ENCODE measurements at regions not wholly inside any gene's neighbourhood (a gene's known extent, or its start where the extent isn't known, plus 50 kb on each side); places are given as distances from the start of the nearest gene placed in this dataset.

GRCh38 chr12:74719447-74719846 is 181.8 kb downstream of the ATXN7L3B start:
- H3K9ac ChIP-seq (ENCODE audit: insufficient read length) = no peak overlapping the region
- H3K36me3 ChIP-seq (ENCODE audit: insufficient read depth, low read length) = no peaks in the 10 kb centered on the region
- no peak overlapping the region for H3K27ac ChIP-seq
- TF ChIP-seq POLR2AphosphoS5 (IDR thresholded peaks at IDR 0.05; ENCODE audit: borderline replicate concordance, low read depth, low read length) (no peak), EZH2 (IDR thresholded peaks at IDR 0.05) (no peak), FOXP2 (optimal IDR thresholded peaks at IDR 0.05; ENCODE audit: control extremely low read depth, extremely low read length, insufficient read depth) (no peak)
- H3K4me3 ChIP-seq = no peak overlapping the region
- DNase-seq (ENCODE audit: low read depth, low spot score) = no peak
- H3K9me3 ChIP-seq (ENCODE audit: low read depth, low read length) = no peaks in the 10 kb centered on the region

DNA sequence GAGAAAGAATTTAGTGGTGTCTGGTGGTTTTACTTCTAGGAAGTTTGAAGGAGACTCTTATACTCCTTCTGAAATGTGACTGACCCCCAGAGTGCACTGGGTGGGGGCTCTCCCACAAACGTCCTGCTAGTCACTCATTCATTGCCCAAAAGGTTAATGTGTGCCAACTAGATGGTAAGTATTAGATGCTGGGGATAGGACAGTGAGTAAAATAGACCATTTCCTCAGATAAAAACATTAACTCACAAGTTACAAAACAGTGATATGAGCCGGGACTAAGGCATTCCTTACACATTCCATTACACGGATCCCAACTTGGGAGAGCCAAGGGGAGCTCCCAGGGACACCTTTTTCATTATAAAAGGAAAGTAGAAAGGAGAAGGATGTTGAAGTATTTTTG is 185.1 kb downstream of the ATXN7L3B start:
- no peak overlapping the region for H3K27ac ChIP-seq
- TF ChIP-seq EZH2 (IDR thresholded peaks at IDR 0.05) (no peak), POLR2AphosphoS5 (IDR thresholded peaks at IDR 0.05; ENCODE audit: borderline replicate concordance, low read depth, low read length) (no peak), FOXP2 (optimal IDR thresholded peaks at IDR 0.05; ENCODE audit: control extremely low read depth, extremely low read length, insufficient read depth) (no peak)
- H3K9ac ChIP-seq (ENCODE audit: insufficient read length) = no peak overlapping the region
- no peak for DNase-seq (ENCODE audit: low read depth, low spot score)
- H3K36me3 ChIP-seq (ENCODE audit: insufficient read depth, low read length) = no peaks in the 10 kb centered on the region
- H3K9me3 ChIP-seq (ENCODE audit: low read depth, low read length) = no peaks in the 10 kb centered on the region; the same call in 1 of the 2 replicates
- H3K4me3 ChIP-seq = no peak overlapping the region

GRCh38 chr12:74725154-74725553 is 187.5 kb downstream of the ATXN7L3B start:
- TF ChIP-seq FOXP2 (optimal IDR thresholded peaks at IDR 0.05; ENCODE audit: control extremely low read depth, extremely low read length, insufficient read depth) (no peak), EZH2 (IDR thresholded peaks at IDR 0.05) (no peak), POLR2AphosphoS5 (IDR thresholded peaks at IDR 0.05; ENCODE audit: borderline replicate concordance, low read depth, low read length) (no peak)
- Histone ChIP-seq H3K9me3 (ENCODE audit: low read depth, low read length) (no peaks in the 10 kb centered on the region; the same call in 1 of the 2 replicates), H3K4me3 (no peak overlapping the region), H3K9ac (ENCODE audit: insufficient read length) (no peak overlapping the region), H3K27ac (no peak overlapping the region; the same call in 1 of the 2 replicates), H3K36me3 (ENCODE audit: insufficient read depth, low read length) (no peaks in the 10 kb centered on the region)
- peak; percentile 28 for DNase-seq (ENCODE audit: low read depth, low spot score)

DNA sequence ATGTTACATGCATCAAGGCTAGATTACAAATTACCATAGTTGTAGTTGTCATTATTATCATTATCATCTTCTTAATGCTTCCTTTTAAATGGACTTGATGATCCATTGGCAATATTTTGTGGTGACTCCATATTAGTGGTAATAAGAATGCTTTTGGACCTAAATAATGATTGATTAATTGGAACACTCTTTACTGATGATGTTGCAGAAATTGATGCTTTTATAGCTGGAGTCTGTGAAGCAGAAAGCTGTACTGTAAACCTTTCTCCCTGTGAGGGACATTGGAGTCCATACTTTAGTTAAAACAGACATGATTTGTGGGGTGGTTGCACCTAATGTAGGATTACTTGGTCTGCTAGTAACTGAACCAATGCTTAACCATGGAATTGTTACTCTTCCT is 190.4 kb downstream of the ATXN7L3B start:
- Histone ChIP-seq H3K36me3 (ENCODE audit: insufficient read depth, low read length) (no peaks in the 10 kb centered on the region), H3K9ac (ENCODE audit: insufficient read length) (no peak overlapping the region)
- TF ChIP-seq POLR2AphosphoS5 (IDR thresholded peaks at IDR 0.05; ENCODE audit: borderline replicate concordance, low read depth, low read length) (no peak), FOXP2 (optimal IDR thresholded peaks at IDR 0.05; ENCODE audit: control extremely low read depth, extremely low read length, insufficient read depth) (no peak), EZH2 (IDR thresholded peaks at IDR 0.05) (no peak)

GRCh38 chr12:74732164-74732784 is 194.6 kb downstream of the ATXN7L3B start:
- no peaks in the 10 kb centered on the region for H3K9me3 ChIP-seq (ENCODE audit: low read depth, low read length)
- no peak overlapping the region for H3K4me3 ChIP-seq
- no peak overlapping the region for H3K9ac ChIP-seq (ENCODE audit: insufficient read length)
- TF ChIP-seq FOXP2 (optimal IDR thresholded peaks at IDR 0.05; ENCODE audit: control extremely low read depth, extremely low read length, insufficient read depth) = no peak
- TF ChIP-seq EZH2 (IDR thresholded peaks at IDR 0.05) = no peak
- no peak for TF ChIP-seq POLR2AphosphoS5 (IDR thresholded peaks at IDR 0.05; ENCODE audit: borderline replicate concordance, low read depth, low read length)
- H3K36me3 ChIP-seq (ENCODE audit: insufficient read depth, low read length) = no peaks in the 10 kb centered on the region
- no peak for DNase-seq (ENCODE audit: low read depth, low spot score)
- H3K27ac ChIP-seq = no peak overlapping the region

More for the DNA sequence above, 190.4 kb downstream of the ATXN7L3B start:
- Histone ChIP-seq H3K4me3 (no peak overlapping the region), H3K9me3 (ENCODE audit: low read depth, low read length) (no peaks in the 10 kb centered on the region; the same call in 1 of the 2 replicates), H3K27ac (no peak overlapping the region)
- no peak for DNase-seq (ENCODE audit: low read depth, low spot score)

- Histone ChIP-seq H3K4me3 (no peak overlapping the region), H3K9me3 (ENCODE audit: low read depth, low read length) (no peaks in the 10 kb centered on the region), H3K27ac (no peak overlapping the region), H3K9ac (ENCODE audit: insufficient read length) (no peak overlapping the region), H3K36me3 (ENCODE audit: insufficient read depth, low read length) (no peaks in the 10 kb centered on the region)
- TF ChIP-seq EZH2 (IDR thresholded peaks at IDR 0.05) (no peak), POLR2AphosphoS5 (IDR thresholded peaks at IDR 0.05; ENCODE audit: borderline replicate concordance, low read depth, low read length) (no peak), FOXP2 (optimal IDR thresholded peaks at IDR 0.05; ENCODE audit: control extremely low read depth, extremely low read length, insufficient read depth) (no peak)
- DNase-seq (ENCODE audit: low read depth, low spot score) = no peak
These were observed 195.2 kb downstream of the ATXN7L3B start for GRCh38 chr12:74732826-74733225.

DNA sequence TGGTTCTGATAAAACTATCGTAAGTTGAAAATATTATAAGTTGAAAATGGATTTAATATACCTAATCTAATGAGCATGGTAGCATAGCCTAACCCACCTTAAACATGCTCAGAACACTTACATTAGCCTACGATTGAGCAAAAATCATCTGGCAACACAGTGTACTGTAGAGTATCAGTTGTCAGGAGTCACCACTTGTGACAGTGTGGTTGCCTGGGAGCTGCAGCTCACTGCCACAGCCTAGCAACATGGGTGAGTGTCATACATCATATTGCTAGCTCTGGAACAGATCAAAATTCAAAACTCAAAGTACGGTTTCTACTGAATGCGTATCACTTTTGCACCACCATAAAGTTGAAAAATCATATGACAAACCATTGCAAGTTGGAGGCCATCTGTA is 203.5 kb downstream of the ATXN7L3B start:
- H3K27ac ChIP-seq = no peak overlapping the region
- TF ChIP-seq FOXP2 (optimal IDR thresholded peaks at IDR 0.05; ENCODE audit: control extremely low read depth, extremely low read length, insufficient read depth) (no peak), EZH2 (IDR thresholded peaks at IDR 0.05) (no peak), POLR2AphosphoS5 (IDR thresholded peaks at IDR 0.05; ENCODE audit: borderline replicate concordance, low read depth, low read length) (no peak)
- H3K9me3 ChIP-seq (ENCODE audit: low read depth, low read length) = no peaks in the 10 kb centered on the region
- no peak overlapping the region for H3K9ac ChIP-seq (ENCODE audit: insufficient read length)
- no peak for DNase-seq (ENCODE audit: low read depth, low spot score)
- H3K36me3 ChIP-seq (ENCODE audit: insufficient read depth, low read length) = no peaks in the 10 kb centered on the region
- H3K4me3 ChIP-seq = no peak overlapping the region

DNA sequence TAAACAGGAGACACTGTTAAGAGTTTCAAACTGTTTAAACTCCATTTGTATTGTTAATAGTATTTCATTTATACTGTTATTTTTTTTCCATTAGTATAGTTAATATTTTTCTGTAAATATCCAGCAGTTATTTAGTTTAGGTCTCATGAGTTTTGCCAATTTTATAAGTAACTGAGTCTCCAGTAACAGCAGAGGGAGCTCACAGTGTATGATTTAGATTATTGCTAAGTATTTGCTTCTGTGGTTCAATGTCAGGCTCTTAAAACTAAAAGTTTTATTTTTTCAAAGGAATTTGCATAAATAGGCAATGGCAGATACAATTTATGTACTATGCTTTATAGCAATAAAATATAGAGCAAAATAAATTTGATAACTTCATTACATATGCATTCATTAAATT is 209.7 kb downstream of the ATXN7L3B start:
- Histone ChIP-seq H3K9ac (ENCODE audit: insufficient read length) (no peak overlapping the region), H3K9me3 (ENCODE audit: low read depth, low read length) (no peaks in the 10 kb centered on the region), H3K4me3 (no peak overlapping the region), H3K27ac (no peak overlapping the region), H3K36me3 (ENCODE audit: insufficient read depth, low read length) (no peaks in the 10 kb centered on the region)
- peak; percentile 35 for DNase-seq (ENCODE audit: low read depth, low spot score)
- TF ChIP-seq POLR2AphosphoS5 (IDR thresholded peaks at IDR 0.05; ENCODE audit: borderline replicate concordance, low read depth, low read length) (no peak), EZH2 (IDR thresholded peaks at IDR 0.05) (no peak), FOXP2 (optimal IDR thresholded peaks at IDR 0.05; ENCODE audit: control extremely low read depth, extremely low read length, insufficient read depth) (no peak)

DNA sequence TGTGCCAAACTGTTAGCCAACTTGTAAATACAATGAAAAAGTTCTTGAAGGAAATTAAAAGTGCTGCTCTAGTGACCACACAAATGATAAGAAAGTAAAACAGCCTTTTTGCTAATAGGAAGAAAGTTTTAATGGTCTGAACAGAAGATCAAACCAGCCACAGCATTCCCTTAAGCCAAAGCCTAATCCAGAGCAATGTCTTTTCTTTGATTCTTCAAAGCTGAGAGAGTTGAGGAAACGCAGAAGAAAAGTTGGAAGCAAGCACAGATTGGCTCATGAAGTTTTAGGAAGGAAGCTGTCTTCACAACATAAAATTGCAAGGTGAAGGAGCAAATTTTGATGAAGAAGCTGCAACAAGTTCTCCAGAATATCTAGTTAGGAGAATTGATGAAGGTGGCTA is 213.8 kb downstream of the ATXN7L3B start:
- H3K27ac ChIP-seq = no peak overlapping the region
- H3K9me3 ChIP-seq (ENCODE audit: low read depth, low read length) = no peaks in the 10 kb centered on the region
- DNase-seq (ENCODE audit: low read depth, low spot score) = no peak
- H3K4me3 ChIP-seq = no peak overlapping the region
- no peak overlapping the region for H3K9ac ChIP-seq (ENCODE audit: insufficient read length)
- H3K36me3 ChIP-seq (ENCODE audit: insufficient read depth, low read length) = no peaks in the 10 kb centered on the region
- TF ChIP-seq FOXP2 (optimal IDR thresholded peaks at IDR 0.05; ENCODE audit: control extremely low read depth, extremely low read length, insufficient read depth) (no peak), EZH2 (IDR thresholded peaks at IDR 0.05) (no peak), POLR2AphosphoS5 (IDR thresholded peaks at IDR 0.05; ENCODE audit: borderline replicate concordance, low read depth, low read length) (no peak)
